Nephron progenitor cell (in vitro differentiated cells): ENCODE measurements at regions not wholly inside any gene's neighbourhood (a gene's known extent, or its start where the extent isn't known, plus 50 kb on each side); places are given as distances from the start of the nearest gene placed in this dataset.
"Not testable (repeated sequence)": the region's sequence is repeated elsewhere in the genome, so short reads cannot be mapped to it uniquely, and the experiment has no call there.

ENCODE experiments used
- DNase-seq: peaks from one replicate; pipeline ENCODE4 v3.0.0; 2021
- H3K27ac Mint-ChIP-seq: 2 replicates; pipeline ENCODE4 v1.8.0; 2021; ENCODE audit warnings: mild to moderate bottlenecking, moderate library complexity, mixed read lengths
- H3K27me3 Mint-ChIP-seq: 2 replicates; pipeline ENCODE4 v1.8.0; 2021; ENCODE audit warnings: mild to moderate bottlenecking, low read depth, mixed read lengths; ENCODE audit not compliant: poor library complexity
- H3K36me3 Mint-ChIP-seq: 2 replicates; pipeline ENCODE4 v1.8.0; 2021; ENCODE audit warnings: low read depth, mixed read lengths
- H3K4me1 Mint-ChIP-seq: 2 replicates; pipeline ENCODE4 v1.8.0; 2021; ENCODE audit warnings: mixed read lengths
- H3K4me3 Mint-ChIP-seq: 2 replicates; pipeline ENCODE4 v1.8.0; 2021; ENCODE audit warnings: mild to moderate bottlenecking, moderate library complexity, mixed read lengths
- H3K9me3 Mint-ChIP-seq: 2 replicates; pipeline ENCODE4 v1.8.0; 2021; ENCODE audit warnings: mild to moderate bottlenecking, moderate library complexity, mixed read lengths
- CTCF ChIP-seq: fragments of 200-600 bp; sonication (generic); IDR thresholded peaks from 2 replicates; pipeline ENCODE4 v1.5.0; 2021; ENCODE audit warnings: antibody characterized with exemption

DNA sequence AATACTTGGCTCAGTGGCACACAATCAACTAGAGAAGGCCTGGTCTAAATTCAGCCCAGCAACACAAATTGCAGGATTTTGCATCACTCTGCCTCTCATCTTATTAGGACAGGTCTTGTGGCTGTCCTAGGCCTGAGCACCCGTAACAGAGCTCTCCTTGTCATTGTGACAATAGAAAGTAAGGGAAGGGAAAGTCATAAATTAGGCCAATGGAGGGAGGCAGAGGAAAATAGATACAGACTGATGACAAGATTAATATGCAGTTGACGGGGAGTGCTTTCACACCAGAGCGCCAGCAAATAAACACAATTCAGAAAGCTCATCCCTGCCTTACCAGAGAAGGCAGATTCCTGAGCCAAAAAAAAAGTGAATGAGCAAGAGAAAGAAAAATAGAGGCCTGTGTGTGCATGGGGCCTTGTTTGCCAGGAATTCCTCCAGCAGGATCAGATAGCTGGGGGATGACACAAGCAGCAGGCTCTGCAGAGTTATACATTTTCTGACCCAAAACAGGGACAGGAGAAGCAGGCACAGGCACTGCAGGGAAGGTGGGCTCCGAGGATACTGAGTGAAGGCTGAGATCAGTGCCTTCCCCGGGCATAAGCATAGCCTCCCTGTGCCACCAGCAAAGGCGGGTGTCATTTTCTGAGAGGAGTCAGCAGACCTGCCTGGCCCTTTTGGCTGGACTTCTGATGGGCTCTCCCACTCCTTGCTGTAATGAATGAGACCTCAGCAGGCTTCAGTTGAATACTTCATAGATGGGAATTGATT, 110.0 kb upstream of the SPAG17 start:
- peak; percentile 11 for DNase-seq
- Mint-ChIP-seq H3K4me3 (peak overlapping the region; percentile 10), H3K36me3 (no peaks in the 10 kb centered on the region), H3K27ac (peak overlapping the region; percentile 86), H3K9me3 (no peaks in the 10 kb centered on the region), H3K4me1 (peaks cover 80% of the 10 kb centered on the region), H3K27me3 (no peaks in the 10 kb centered on the region)
- TF ChIP-seq CTCF = no peak

GRCh38 chr1:118291661-118292060, 106.6 kb upstream of the SPAG17 start:
- Mint-ChIP-seq H3K27ac (no peak overlapping the region), H3K36me3 (no peaks in the 10 kb centered on the region), H3K4me3 (no peak overlapping the region), H3K27me3 (no peaks in the 10 kb centered on the region), H3K4me1 (peaks cover 57% of the 10 kb centered on the region), H3K9me3 (peaks cover 3% of the 10 kb centered on the region)
- DNase-seq = no peak
- no peak for TF ChIP-seq CTCF

DNA sequence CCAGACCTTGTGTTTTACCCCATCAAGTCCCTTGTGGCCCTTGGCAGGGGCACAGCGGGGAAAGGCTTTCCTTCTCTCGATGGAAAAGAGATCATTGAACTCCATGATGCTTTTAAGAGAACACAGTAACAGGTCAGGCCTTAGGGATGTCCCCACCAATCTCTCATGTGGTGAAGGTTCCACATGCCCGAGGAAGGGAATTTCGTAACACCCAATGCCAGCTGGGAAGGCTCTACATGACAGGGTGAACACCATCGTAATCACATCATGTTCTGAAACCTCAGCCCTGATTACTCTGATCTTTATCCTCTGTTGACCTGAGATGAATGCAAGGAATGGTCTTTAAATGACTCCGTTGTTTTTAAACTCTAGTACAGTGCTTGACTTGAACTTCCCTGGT, 105.5 kb upstream of the SPAG17 start:
- H3K36me3 Mint-ChIP-seq = no peaks in the 10 kb centered on the region
- DNase-seq = no peak
- H3K9me3 Mint-ChIP-seq = peaks cover 3% of the 10 kb centered on the region
- H3K27ac Mint-ChIP-seq = no peak overlapping the region
- peaks cover 46% of the 10 kb centered on the region for H3K4me1 Mint-ChIP-seq
- no peak overlapping the region for H3K4me3 Mint-ChIP-seq
- H3K27me3 Mint-ChIP-seq = no peaks in the 10 kb centered on the region
- no peak for TF ChIP-seq CTCF

GRCh38 chr1:118290046-118290445, 105.0 kb upstream of the SPAG17 start:
- DNase-seq = no peak
- Mint-ChIP-seq H3K4me1 (peaks cover 41% of the 10 kb centered on the region), H3K27ac (no peak overlapping the region), H3K36me3 (no peaks in the 10 kb centered on the region), H3K27me3 (no peaks in the 10 kb centered on the region), H3K4me3 (no peak overlapping the region), H3K9me3 (peaks cover 3% of the 10 kb centered on the region)
- no peak for TF ChIP-seq CTCF

DNA sequence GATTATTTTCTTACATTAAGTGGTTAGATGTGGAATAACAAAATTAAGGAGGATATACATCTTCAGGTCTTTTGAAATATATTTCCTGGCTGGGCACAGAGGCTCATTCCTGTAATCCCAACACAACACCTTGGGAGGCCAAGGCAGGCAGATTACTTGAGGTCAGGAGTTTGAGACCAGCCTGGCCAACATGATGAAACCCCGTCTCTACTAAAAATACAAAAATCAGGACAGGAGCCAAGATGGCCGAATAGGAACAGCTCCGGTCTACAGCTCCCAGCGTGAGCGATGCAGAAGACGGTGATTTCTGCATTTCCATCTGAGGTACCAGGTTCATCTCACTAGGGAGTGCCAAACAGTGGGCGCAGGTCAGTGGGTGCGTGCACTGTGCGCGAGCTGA, 95.6 kb upstream of the SPAG17 start:
- H3K27me3 Mint-ChIP-seq, H3K4me1 Mint-ChIP-seq, DNase-seq, H3K4me3 Mint-ChIP-seq, H3K27ac Mint-ChIP-seq: not testable (repeated sequence)
- Mint-ChIP-seq H3K9me3 (peaks cover 23% of the 10 kb centered on the region), H3K36me3 (peaks cover 20% of the 10 kb centered on the region)

GRCh38 chr1:118275472-118276115, 90.6 kb upstream of the SPAG17 start:
- peaks cover 19% of the 10 kb centered on the region for H3K36me3 Mint-ChIP-seq
- peaks cover 12% of the 10 kb centered on the region for H3K4me1 Mint-ChIP-seq
- TF ChIP-seq CTCF = no peak
- no peak overlapping the region for H3K4me3 Mint-ChIP-seq
- peaks cover 21% of the 10 kb centered on the region for H3K9me3 Mint-ChIP-seq
- H3K27me3 Mint-ChIP-seq = peaks cover 3% of the 10 kb centered on the region
- H3K27ac Mint-ChIP-seq = no peak overlapping the region
- no peak for DNase-seq
